LHCN-M2 (cell line): ENCODE measurements at regions not wholly inside any gene's neighbourhood (a gene's known extent, or its start where the extent isn't known, plus 50 kb on each side); places are given as distances from the start of the nearest gene placed in this dataset.

Experiments used
- DNase-seq: peaks from one replicate; pipeline ENCODE4 v3.0.0-alpha.2; 2012; ENCODE audit warnings: low read depth

DNA sequence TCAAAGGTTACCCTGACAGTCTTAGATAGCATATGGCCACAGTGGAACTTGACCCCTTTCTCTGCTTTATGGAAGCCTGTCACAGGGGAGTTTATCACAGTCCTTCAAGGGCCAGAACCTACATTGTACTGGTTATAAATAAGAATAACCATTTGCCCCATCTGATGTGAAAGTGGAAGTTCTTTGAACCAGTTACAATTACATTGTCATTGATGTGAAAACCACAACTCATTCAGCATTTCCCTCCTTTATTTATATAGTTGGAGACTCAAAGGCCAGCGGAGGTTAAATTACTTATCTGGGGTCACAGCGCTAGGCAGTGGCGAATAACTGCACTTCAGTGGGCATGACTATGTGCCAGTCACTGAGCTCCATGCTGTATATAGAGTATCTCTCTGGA, 60.5 kb upstream of the TBC1D5 start:
- DNase-seq, result no peak

DNA sequence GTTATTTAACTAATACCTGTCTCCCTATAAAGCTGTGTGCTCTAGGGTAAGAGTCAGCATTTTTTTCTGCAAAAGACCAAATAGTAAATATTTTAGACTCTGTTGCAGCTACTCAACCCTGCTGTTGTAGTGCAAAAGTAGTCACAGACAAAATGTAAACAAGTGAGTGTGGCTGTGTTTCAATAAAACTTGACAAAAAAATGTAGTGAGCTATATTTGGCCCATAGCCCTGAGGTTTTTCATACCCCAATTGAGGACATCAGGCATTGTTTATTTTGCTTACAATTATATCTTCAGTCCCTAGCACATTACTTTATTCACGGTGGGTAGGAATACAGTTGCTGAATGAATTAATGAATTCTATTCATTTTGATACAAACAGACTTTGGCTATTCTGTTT, 58.7 kb upstream of the TBC1D5 start:
- no peak for DNase-seq

DNA sequence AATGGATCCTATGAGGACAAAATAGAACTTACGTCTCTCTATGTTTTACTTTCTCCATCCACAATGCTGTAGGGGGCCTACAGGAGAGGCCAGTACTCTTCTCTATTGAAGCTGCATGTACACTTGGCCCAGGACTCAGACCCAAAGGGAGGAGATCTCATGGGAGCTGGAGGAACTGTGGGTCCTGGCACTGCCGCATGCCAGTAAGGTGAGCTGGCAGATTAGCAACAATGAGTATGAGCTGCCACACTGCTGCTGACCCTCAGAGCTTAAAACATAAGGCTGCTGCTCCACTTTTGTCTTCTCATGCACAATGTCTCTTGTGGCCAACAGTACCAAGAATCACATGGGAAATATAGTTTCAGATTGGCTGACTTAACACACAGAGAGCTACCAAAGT, 57.8 kb upstream of the TBC1D5 start:
- peak; percentile 68 for DNase-seq

GRCh38 chr3:17799312-17799711, 56.9 kb upstream of the TBC1D5 start:
- no peak for DNase-seq

- no peak for DNase-seq
Measured at GRCh38 chr3:17798000-17798399, 55.6 kb upstream of the TBC1D5 start.

DNA sequence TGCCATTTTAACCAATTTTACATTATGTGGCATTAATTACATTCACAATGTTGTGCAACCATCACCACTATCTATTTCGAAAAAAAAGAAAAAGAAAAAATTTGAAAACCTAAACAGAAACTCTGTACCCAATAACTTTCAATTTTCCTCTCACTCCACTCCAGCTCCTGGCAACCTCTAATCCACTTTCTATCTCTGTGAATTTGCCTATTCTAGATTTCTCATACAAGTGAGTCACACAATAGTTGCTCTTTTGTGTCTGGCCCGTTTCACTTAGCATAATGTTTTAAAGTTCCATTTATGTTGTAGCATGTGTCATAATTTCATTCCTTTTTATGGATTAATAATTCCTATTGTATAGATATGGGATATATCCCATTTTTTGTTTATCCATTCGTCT, 53.3 kb upstream of the TBC1D5 start:
- no peak for DNase-seq

DNA sequence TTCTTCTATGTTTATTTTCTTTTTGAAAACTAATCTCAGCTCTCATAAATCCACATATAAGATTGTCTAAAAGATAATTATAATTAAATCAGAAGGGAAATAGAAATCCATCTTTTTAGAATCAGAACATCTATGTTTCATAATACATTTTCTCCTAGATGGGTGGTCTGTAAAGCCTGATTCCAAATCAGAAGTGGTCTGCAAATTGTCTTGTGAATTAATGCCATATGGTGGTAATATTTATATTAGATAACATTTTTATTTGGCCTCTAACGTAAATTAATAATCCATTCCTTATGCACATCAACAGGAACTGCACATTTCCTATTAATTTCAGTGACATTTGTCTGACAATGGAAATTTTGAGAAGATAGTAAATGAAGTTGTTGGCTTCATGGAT, 52.8 kb upstream of the TBC1D5 start:
- DNase-seq, result no peak

- no peak for DNase-seq
Measured at GRCh38 chr3:17793542-17794195, 51.2 kb upstream of the TBC1D5 start.
